ENCODE measurements at regions not wholly inside any gene's neighbourhood (a gene's known extent, or its start where the extent isn't known, plus 50 kb on each side); places are given as distances from the start of the nearest gene placed in this dataset.

GRCh38 chr14:45680531-45680930, 427.5 kb upstream of the MIS18BP1 start:
- no peak for TF ChIP-seq EP300 (IDR thresholded peaks at IDR 0.05)
- TF ChIP-seq CTCF (IDR thresholded peaks at IDR 0.05), result no peak
- TF ChIP-seq POLR2A (IDR thresholded peaks at IDR 0.05), result no peak
